Suprapubic skin (tissue), 4 donors: ENCODE measurements at regions not wholly inside any gene's neighbourhood (a gene's known extent, or its start where the extent isn't known, plus 50 kb on each side); places are given as distances from the start of the nearest gene placed in this dataset.

ENCODE experiments used
- DNase-seq, 2 donors: peaks; one replicate each; pipeline ENCODE4 v3.0.0-alpha.2; 2019; ENCODE audit warnings: low spot score in 2 of 2
- H3K27ac ChIP-seq: fragments of 200-600 bp; sonication (generic); one replicate; pipeline ENCODE4 v1.5.1; 2019
- H3K27me3 ChIP-seq: fragments of 200-600 bp; sonication (generic); one replicate; pipeline ENCODE4 v1.5.1; 2019
- H3K36me3 ChIP-seq: fragments of 200-600 bp; sonication (generic); one replicate; pipeline ENCODE4 v1.5.1; 2019
- H3K4me1 ChIP-seq: fragments of 200-600 bp; sonication (generic); one replicate; pipeline ENCODE4 v1.5.1; 2019
- H3K4me3 ChIP-seq: fragments of 200-600 bp; sonication (generic); one replicate; pipeline ENCODE4 v1.5.1; 2019; ENCODE audit warnings: mild to moderate bottlenecking
- H3K9me3 ChIP-seq: fragments of 200-600 bp; sonication (generic); one replicate; pipeline ENCODE4 v1.5.1; 2019
- EP300 ChIP-seq: sonication (generic); formaldehyde crosslinking; IDR thresholded peaks from one replicate; pipeline ENCODE4 v1.6.1; 2017; ENCODE audit warnings: antibody characterized with exemption
- POLR2A ChIP-seq, 2 donors: fragments of 450-650 bp; IDR thresholded peaks; one replicate each; pipeline ENCODE4 v1.6.1; 2017; ENCODE audit warnings: antibody characterized with exemption in 2 of 2, mild to moderate bottlenecking in 2 of 2, moderate library complexity in 2 of 2
- POLR2AphosphoS5 ChIP-seq, 3 donors: sonication (generic); formaldehyde crosslinking; IDR thresholded peaks; one replicate each; pipeline ENCODE4 v1.6.1; 2017; ENCODE audit warnings: antibody characterized with exemption in 3 of 3
- WGBS: methylation state at CpG from one replicate; pipeline ENCODE4 v1.1.5; 2018; 5-methylcytosine and 5-hydroxymethylcytosine counted together
- TF ChIP-seq, protein P1 (sequence below), 2 donors: fragments of 200-600 bp in 1 of 2; fragments of 450-650 bp in 1 of 2; sonication (generic) in 1 of 2; IDR thresholded peaks; one replicate each; pipeline ENCODE4 v1.5.1; 2016 to 2019; ENCODE audit warnings: antibody characterized with exemption in 2 of 2, mild to moderate bottlenecking in 1 of 2, moderate library complexity in 1 of 2

DNA sequence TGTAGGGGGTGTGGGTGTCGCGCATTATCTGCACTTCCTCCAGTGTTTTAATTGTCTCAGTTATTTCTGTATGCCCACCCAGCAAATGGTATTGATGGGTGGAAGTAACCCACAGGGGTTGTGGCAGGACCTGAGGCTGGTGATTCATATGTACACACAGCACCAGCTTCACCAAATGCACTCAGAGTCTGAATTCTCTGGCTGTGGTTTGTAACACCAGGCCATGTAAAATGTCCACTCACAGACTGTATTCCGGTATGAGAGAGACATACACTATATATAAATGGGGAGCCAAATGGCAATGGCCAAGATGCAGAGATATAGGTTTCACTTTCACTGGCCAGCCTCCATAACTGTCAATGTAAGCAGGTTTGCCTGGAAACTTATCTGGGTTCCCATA lies 76.3 kb upstream of the FBXL4 start:
- TF ChIP-seq EP300 (no peak), POLR2AphosphoS5 (IDR thresholded peaks at IDR 0.05) (no peak), POLR2A (IDR thresholded peaks at IDR 0.05) (no peak)
- TF ChIP-seq, protein P1, sequence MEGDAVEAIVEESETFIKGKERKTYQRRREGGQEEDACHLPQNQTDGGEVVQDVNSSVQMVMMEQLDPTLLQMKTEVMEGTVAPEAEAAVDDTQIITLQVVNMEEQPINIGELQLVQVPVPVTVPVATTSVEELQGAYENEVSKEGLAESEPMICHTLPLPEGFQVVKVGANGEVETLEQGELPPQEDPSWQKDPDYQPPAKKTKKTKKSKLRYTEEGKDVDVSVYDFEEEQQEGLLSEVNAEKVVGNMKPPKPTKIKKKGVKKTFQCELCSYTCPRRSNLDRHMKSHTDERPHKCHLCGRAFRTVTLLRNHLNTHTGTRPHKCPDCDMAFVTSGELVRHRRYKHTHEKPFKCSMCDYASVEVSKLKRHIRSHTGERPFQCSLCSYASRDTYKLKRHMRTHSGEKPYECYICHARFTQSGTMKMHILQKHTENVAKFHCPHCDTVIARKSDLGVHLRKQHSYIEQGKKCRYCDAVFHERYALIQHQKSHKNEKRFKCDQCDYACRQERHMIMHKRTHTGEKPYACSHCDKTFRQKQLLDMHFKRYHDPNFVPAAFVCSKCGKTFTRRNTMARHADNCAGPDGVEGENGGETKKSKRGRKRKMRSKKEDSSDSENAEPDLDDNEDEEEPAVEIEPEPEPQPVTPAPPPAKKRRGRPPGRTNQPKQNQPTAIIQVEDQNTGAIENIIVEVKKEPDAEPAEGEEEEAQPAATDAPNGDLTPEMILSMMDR (IDR thresholded peaks at IDR 0.05), result no peak
- DNase-seq, result no peak
- WGBS, result 90% methylated on average over 3 of the region's 3 CpGs
- Histone ChIP-seq H3K27me3 (no peaks in the 10 kb centered on the region), H3K36me3 (no peaks in the 10 kb centered on the region), H3K9me3 (no peaks in the 10 kb centered on the region), H3K27ac (no peak overlapping the region), H3K4me3 (no peak overlapping the region), H3K4me1 (no peaks in the 10 kb centered on the region)

DNA sequence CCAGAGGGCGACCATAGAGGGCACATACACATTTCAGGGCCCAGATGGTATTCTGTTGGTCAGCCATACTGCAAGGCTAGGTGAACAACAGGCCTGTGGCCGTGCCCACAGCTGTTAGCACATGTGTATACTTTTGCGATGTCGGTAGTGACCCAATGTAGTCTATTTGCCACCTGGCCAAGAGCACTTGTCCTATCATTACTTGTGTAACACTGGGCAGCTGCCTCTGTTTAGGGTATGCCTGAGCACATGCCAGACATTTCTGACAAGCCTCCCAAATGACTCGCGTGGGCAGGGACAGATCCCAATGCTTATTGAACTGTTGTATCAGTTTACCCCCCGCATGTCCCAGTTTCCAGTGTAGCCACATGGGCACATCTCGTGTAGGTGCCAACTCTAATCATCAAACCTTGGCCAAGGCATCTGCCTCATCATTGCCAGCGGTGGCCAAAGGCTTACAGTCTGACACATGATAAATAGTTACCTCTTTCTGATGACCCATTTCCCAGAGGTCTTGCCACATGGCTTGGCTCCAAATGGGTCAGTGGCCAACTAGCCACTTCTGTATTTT lies 74.4 kb upstream of the FBXL4 start:
- Histone ChIP-seq H3K4me3 (no peak overlapping the region), H3K27ac (no peak overlapping the region), H3K9me3 (no peaks in the 10 kb centered on the region), H3K4me1 (no peaks in the 10 kb centered on the region), H3K27me3 (no peaks in the 10 kb centered on the region), H3K36me3 (no peaks in the 10 kb centered on the region)
- 93% methylated on average over 9 of the region's 9 CpGs for WGBS
- DNase-seq, result no peak
- TF ChIP-seq POLR2A (IDR thresholded peaks at IDR 0.05) (no peak), EP300 (no peak)
- TF ChIP-seq, protein P1 (IDR thresholded peaks at IDR 0.05), result no peak

GRCh38 chr6:99019381-99019780 lies 71.6 kb upstream of the FBXL4 start:
- WGBS, result 82% methylated on average over 1 of the region's 1 CpG
- TF ChIP-seq POLR2AphosphoS5 (IDR thresholded peaks at IDR 0.05), result no peak
- TF ChIP-seq EP300, result no peak
- TF ChIP-seq, protein P1 (IDR thresholded peaks at IDR 0.05), result no peak
- TF ChIP-seq POLR2A (IDR thresholded peaks at IDR 0.05), result no peak

DNA sequence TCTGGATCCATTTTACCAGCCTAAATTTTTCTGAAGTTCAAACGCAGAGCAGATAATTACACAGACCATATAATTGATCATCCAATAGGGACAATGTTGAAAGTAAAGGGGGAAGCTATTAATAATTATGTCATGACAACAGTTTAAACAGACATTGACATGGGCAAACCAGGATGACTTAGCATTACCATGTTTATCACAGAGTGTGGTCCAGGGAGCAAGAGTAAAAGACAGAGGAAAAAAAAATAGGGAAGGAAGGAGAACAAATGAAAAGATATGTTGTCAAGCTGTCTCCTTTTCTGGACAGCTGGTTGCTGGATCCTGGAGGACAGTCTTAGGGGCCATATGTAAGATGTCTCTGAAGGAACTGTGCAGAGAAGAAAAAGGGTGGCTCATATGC lies 69.4 kb upstream of the FBXL4 start:
- 53% methylated on average over 1 of the region's 1 CpG for WGBS
- DNase-seq, result no peak
- Histone ChIP-seq H3K36me3 (no peaks in the 10 kb centered on the region), H3K27me3 (no peaks in the 10 kb centered on the region), H3K4me3 (no peak overlapping the region), H3K9me3 (no peaks in the 10 kb centered on the region), H3K27ac (no peak overlapping the region), H3K4me1 (no peaks in the 10 kb centered on the region)
- TF ChIP-seq, protein P1 (IDR thresholded peaks at IDR 0.05), result no peak
- TF ChIP-seq POLR2A (IDR thresholded peaks at IDR 0.05) (no peak), EP300 (no peak), POLR2AphosphoS5 (IDR thresholded peaks at IDR 0.05) (no peak)

More at GRCh38 chr6:99019381-99019780, 71.6 kb upstream of the FBXL4 start:
- Histone ChIP-seq H3K4me3 (no peak overlapping the region), H3K4me1 (no peaks in the 10 kb centered on the region), H3K9me3 (no peaks in the 10 kb centered on the region), H3K36me3 (no peaks in the 10 kb centered on the region), H3K27ac (no peak overlapping the region), H3K27me3 (no peaks in the 10 kb centered on the region)
- no peak for DNase-seq

GRCh38 chr6:99016355-99016754 lies 68.6 kb upstream of the FBXL4 start:
- 57% methylated on average over 1 of the region's 1 CpG for WGBS
- TF ChIP-seq POLR2A (IDR thresholded peaks at IDR 0.05), result no peak
- TF ChIP-seq POLR2AphosphoS5 (IDR thresholded peaks at IDR 0.05), result no peak
- TF ChIP-seq, protein P1 (IDR thresholded peaks at IDR 0.05), result no peak
- no peak for TF ChIP-seq EP300

More at GRCh38 chr6:99016355-99016754, 68.6 kb upstream of the FBXL4 start:
- no peaks in the 10 kb centered on the region for H3K36me3 ChIP-seq
- H3K27ac ChIP-seq, result no peak overlapping the region
- no peak for DNase-seq
- no peaks in the 10 kb centered on the region for H3K4me1 ChIP-seq
- H3K27me3 ChIP-seq, result no peaks in the 10 kb centered on the region
- no peak overlapping the region for H3K4me3 ChIP-seq
- no peaks in the 10 kb centered on the region for H3K9me3 ChIP-seq
